ENCODE measurements at regions not wholly inside any gene's neighbourhood (a gene's known extent, or its start where the extent isn't known, plus 50 kb on each side); places are given as distances from the start of the nearest gene placed in this dataset.

GRCh38 chr5:124292322-124292855 is 454.1 kb downstream of the ZNF608 start:
- no peak for DNase-seq

GRCh38 chr5:124289641-124290311 is 456.7 kb downstream of the ZNF608 start:
- no peak for DNase-seq

GRCh38 chr5:124289130-124289529 is 457.3 kb downstream of the ZNF608 start:
- no peak for DNase-seq

GRCh38 chr5:124287813-124288212 is 458.6 kb downstream of the ZNF608 start:
- DNase-seq: no peak

- no peak for DNase-seq
These were observed 460.7 kb downstream of the ZNF608 start for GRCh38 chr5:124285733-124286132.

- DNase-seq: no peak
These were observed 461.4 kb downstream of the ZNF608 start for GRCh38 chr5:124285071-124285470.

- no peak for DNase-seq
These were observed 463.4 kb downstream of the ZNF608 start for GRCh38 chr5:124283031-124283430.

- DNase-seq: no peak
These were observed 466.4 kb downstream of the ZNF608 start for GRCh38 chr5:124280079-124280478.

- no peak for DNase-seq
These were observed 467.1 kb downstream of the ZNF608 start for GRCh38 chr5:124279146-124279876.

GRCh38 chr5:124278636-124279035 is 467.8 kb downstream of the ZNF608 start:
- DNase-seq: no peak

GRCh38 chr5:124277767-124278545 is 468.5 kb downstream of the ZNF608 start:
- no peak for DNase-seq

- no peak for DNase-seq
These were observed 470.3 kb downstream of the ZNF608 start for GRCh38 chr5:124276166-124276565.

- DNase-seq: no peak
These were observed 471.5 kb downstream of the ZNF608 start for GRCh38 chr5:124274949-124275348.

GRCh38 chr5:124264499-124264898 is 481.9 kb downstream of the ZNF608 start:
- DNase-seq: no peak

- no peak for DNase-seq
These were observed 482.6 kb downstream of the ZNF608 start for GRCh38 chr5:124263680-124264491.

GRCh38 chr5:124262991-124263571 is 483.4 kb downstream of the ZNF608 start:
- DNase-seq: no peak

- DNase-seq: no peak
These were observed 484.0 kb downstream of the ZNF608 start for GRCh38 chr5:124262470-124262869.

- DNase-seq: no peak
These were observed 484.6 kb downstream of the ZNF608 start for GRCh38 chr5:124261848-124262247.

GRCh38 chr5:124260921-124261515 is 485.4 kb downstream of the ZNF608 start:
- no peak for DNase-seq

GRCh38 chr5:124259017-124259416 is 487.4 kb downstream of the ZNF608 start:
- no peak for DNase-seq

- no peak for DNase-seq
These were observed 489.4 kb downstream of the ZNF608 start for GRCh38 chr5:124257048-124257447.

Data from stimulated activated CD4-positive, alpha-beta T cell treated with anti-CD3 and anti-CD28 coated beads, Interleukin-4, amount 100 ng/mL, for 1 hour (primary cell).